ENCODE measurements at regions not wholly inside any gene's neighbourhood (a gene's known extent, or its start where the extent isn't known, plus 50 kb on each side); places are given as distances from the start of the nearest gene placed in this dataset.

DNA sequence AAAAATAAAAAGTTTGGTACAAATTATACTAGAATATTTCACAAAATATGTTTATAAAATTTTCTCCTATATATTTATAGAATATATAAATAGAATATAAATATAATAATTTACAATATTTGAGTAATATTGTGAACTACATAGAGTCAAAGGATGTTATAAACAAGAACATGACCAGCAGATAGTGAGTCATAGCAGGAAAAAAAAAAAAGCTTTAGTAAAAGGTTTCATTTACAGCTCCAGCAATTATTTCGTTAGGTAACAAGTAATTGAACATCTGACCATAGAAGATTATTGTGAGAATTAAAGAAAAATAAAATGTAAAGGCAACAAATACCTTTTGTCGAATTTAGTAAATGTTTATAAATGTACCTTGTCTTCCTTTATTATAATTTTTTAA, 864.1 kb downstream of the PCDH17 start:
- TF ChIP-seq POLR2A (IDR thresholded peaks at IDR 0.05): no peak
- TF ChIP-seq, protein P1, sequence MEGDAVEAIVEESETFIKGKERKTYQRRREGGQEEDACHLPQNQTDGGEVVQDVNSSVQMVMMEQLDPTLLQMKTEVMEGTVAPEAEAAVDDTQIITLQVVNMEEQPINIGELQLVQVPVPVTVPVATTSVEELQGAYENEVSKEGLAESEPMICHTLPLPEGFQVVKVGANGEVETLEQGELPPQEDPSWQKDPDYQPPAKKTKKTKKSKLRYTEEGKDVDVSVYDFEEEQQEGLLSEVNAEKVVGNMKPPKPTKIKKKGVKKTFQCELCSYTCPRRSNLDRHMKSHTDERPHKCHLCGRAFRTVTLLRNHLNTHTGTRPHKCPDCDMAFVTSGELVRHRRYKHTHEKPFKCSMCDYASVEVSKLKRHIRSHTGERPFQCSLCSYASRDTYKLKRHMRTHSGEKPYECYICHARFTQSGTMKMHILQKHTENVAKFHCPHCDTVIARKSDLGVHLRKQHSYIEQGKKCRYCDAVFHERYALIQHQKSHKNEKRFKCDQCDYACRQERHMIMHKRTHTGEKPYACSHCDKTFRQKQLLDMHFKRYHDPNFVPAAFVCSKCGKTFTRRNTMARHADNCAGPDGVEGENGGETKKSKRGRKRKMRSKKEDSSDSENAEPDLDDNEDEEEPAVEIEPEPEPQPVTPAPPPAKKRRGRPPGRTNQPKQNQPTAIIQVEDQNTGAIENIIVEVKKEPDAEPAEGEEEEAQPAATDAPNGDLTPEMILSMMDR (IDR thresholded peaks at IDR 0.05): no peak

Data from Peyer's patch (tissue), 4 donors.